ENCODE measurements at regions not wholly inside any gene's neighbourhood (a gene's known extent, or its start where the extent isn't known, plus 50 kb on each side); places are given as distances from the start of the nearest gene placed in this dataset.
"Not testable (repeated sequence)": the region's sequence is repeated elsewhere in the genome, so short reads cannot be mapped to it uniquely, and the experiment has no call there.

DNA sequence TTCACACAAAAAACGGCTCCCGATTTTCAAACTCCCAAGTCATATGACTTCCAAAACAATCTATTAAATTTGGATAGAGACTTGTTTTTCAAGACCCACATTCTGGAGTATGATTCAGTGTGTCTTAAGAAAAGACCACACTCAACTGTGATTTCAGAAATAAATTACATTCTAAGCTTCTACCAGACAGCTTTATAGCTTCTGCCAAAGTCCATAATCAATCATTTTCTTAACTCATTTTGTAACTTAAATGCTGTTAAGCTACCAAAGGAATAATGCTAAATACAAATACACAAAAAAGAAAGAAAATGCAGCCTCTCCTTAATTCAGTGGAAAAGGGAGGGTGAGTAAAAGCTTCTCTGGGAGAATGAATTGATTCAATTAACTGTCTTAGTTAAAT, 192.3 kb upstream of the P2RY1 start:
- no peak for DNase-seq (ENCODE audit: low spot score in 2 of 2)
- Mint-ChIP-seq H3K4me3 (no peak overlapping the region), H3K36me3 (peaks cover 3% of the 10 kb centered on the region), H3K27me3 (peaks cover 7% of the 10 kb centered on the region), H3K4me1 (no peaks in the 10 kb centered on the region), H3K9me3 (peaks cover 2% of the 10 kb centered on the region), H3K27ac (no peak overlapping the region)
- ATAC-seq (ENCODE audit: low read depth) = no peak

GRCh38 chr3:152644478-152644877, 190.5 kb upstream of the P2RY1 start:
- DNase-seq (ENCODE audit: low spot score in 2 of 2) (no peak), ATAC-seq (ENCODE audit: low read depth) (no peak)
- Mint-ChIP-seq H3K4me3 (no peak overlapping the region), H3K36me3 (peaks cover 3% of the 10 kb centered on the region), H3K4me1 (no peaks in the 10 kb centered on the region), H3K9me3 (peaks cover 2% of the 10 kb centered on the region), H3K27ac (no peak overlapping the region), H3K27me3 (peaks cover 7% of the 10 kb centered on the region)

DNA sequence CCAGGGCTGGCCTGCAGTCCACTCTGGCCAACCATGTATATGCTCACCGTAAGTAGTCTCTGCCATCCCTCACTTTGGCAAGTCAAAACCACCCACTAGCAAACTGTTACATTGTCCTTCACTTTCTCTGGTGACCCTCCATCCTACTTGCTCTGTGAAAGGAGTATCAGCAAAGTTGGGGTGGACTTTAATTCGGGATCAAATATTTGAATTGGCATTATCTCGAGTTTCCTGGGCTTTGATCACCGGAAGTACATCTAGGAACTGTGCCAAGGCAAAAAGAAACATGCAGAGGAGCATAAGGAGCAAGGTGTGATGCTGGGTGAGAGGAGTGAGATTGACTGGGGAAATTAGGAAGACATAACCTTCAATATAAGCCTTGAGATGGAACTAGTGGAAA, 188.9 kb upstream of the P2RY1 start:
- H3K9me3 Mint-ChIP-seq = peaks cover 2% of the 10 kb centered on the region
- H3K27me3 Mint-ChIP-seq = peaks cover 7% of the 10 kb centered on the region
- DNase-seq (ENCODE audit: low spot score in 2 of 2) (no peak), ATAC-seq (ENCODE audit: low read depth) (no peak)
- H3K4me1 Mint-ChIP-seq = no peaks in the 10 kb centered on the region
- peaks cover 3% of the 10 kb centered on the region for H3K36me3 Mint-ChIP-seq
- H3K27ac Mint-ChIP-seq = no peak overlapping the region
- no peak overlapping the region for H3K4me3 Mint-ChIP-seq

DNA sequence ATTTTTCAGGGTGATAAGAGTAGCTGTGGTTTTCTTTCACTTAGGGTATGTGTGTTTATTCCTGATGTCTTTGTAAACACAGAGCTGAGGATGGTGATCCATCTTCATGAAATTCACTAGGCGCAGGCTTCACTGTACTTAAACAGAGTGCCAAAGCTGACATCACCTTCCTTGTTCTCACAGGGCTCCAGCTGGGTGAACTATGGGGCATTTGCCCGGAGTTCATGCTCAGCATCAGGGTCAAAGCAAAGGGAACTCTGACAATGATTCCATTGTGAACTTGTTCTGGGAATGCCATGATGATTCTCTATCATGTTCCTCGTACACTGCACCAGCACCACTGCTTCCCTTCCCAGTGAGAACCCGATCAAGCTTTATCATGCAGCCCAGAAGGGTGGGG, 184.8 kb upstream of the P2RY1 start:
- H3K27ac Mint-ChIP-seq = no peak overlapping the region
- DNase-seq (ENCODE audit: low spot score in 2 of 2) = no peak
- H3K36me3 Mint-ChIP-seq = no peaks in the 10 kb centered on the region
- H3K27me3 Mint-ChIP-seq = peaks cover 10% of the 10 kb centered on the region
- ATAC-seq (ENCODE audit: low read depth) = no peak
- H3K4me3 Mint-ChIP-seq = no peak overlapping the region
- H3K4me1 Mint-ChIP-seq = no peaks in the 10 kb centered on the region
- no peaks in the 10 kb centered on the region for H3K9me3 Mint-ChIP-seq

GRCh38 chr3:152650923-152651322, 184.0 kb upstream of the P2RY1 start:
- H3K27ac Mint-ChIP-seq = not testable (repeated sequence)

GRCh38 chr3:152656214-152656971, 178.5 kb upstream of the P2RY1 start:
- Mint-ChIP-seq H3K4me1 (no peaks in the 10 kb centered on the region), H3K4me3 (no peak overlapping the region), H3K9me3 (peaks cover 6% of the 10 kb centered on the region), H3K27ac (no peak overlapping the region), H3K36me3 (no peaks in the 10 kb centered on the region), H3K27me3 (peaks cover 14% of the 10 kb centered on the region)
- DNase-seq (ENCODE audit: low spot score in 2 of 2) = no peak
- no peak for ATAC-seq (ENCODE audit: low read depth)

More at GRCh38 chr3:152650923-152651322, 184.0 kb upstream of the P2RY1 start:
- H3K4me3 Mint-ChIP-seq; DNase-seq (ENCODE audit: low spot score in 2 of 2); ATAC-seq (ENCODE audit: low read depth); H3K36me3 Mint-ChIP-seq; H3K4me1 Mint-ChIP-seq; H3K9me3 Mint-ChIP-seq; H3K27me3 Mint-ChIP-seq: not testable (repeated sequence)

GRCh38 chr3:152656972-152657355, 178.0 kb upstream of the P2RY1 start:
- Mint-ChIP-seq H3K4me1 (no peaks in the 10 kb centered on the region), H3K9me3 (peaks cover 7% of the 10 kb centered on the region), H3K27me3 (peaks cover 11% of the 10 kb centered on the region), H3K4me3 (no peak overlapping the region), H3K36me3 (no peaks in the 10 kb centered on the region), H3K27ac (no peak overlapping the region)
- DNase-seq (ENCODE audit: low spot score in 2 of 2) (no peak), ATAC-seq (ENCODE audit: low read depth) (no peak)

DNA sequence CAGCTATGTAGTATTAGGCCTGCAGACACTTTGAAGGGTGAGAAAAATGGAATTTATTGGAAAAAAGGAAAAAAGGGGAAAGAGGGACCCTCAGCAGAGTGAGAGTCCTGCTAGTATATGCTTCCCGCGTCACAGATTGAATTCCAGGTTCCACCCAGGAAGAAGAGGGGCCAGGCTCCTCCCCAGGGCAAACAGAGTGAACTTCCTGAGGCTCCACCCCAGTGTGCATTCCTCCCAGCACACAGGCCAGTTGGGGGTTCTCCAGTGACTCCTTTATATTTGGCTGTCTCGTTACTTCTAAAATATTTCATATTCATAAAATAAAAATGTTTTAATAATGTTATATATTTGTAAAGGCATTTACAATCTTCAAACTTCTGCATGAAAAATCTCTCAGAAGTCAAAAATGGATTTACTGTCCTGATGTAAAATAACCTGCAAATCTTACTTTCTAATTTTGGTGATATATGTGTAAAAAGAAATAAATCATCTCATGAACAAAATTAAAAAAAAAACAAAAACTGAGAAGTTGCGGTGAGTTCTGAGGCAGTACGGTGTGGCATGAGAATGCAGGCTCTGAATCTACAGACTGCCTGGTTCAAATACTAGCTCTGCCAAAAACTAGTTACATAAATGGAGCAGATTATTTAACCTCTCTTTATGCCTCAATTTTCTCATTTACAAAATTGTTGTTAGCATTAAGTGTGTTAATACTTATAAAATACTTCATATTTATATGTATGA, 175.8 kb upstream of the P2RY1 start:
- H3K9me3 Mint-ChIP-seq = peaks cover 7% of the 10 kb centered on the region
- no peak for DNase-seq (ENCODE audit: low spot score in 2 of 2)
- no peak overlapping the region for H3K27ac Mint-ChIP-seq
- H3K27me3 Mint-ChIP-seq = peaks cover 10% of the 10 kb centered on the region
- no peaks in the 10 kb centered on the region for H3K4me1 Mint-ChIP-seq
- no peak for ATAC-seq (ENCODE audit: low read depth)
- H3K36me3 Mint-ChIP-seq = no peaks in the 10 kb centered on the region
- H3K4me3 Mint-ChIP-seq = no peak overlapping the region

- Mint-ChIP-seq H3K27ac (no peak overlapping the region), H3K4me3 (no peak overlapping the region), H3K36me3 (no peaks in the 10 kb centered on the region), H3K9me3 (peaks cover 7% of the 10 kb centered on the region), H3K4me1 (no peaks in the 10 kb centered on the region), H3K27me3 (peaks cover 5% of the 10 kb centered on the region)
- ATAC-seq (ENCODE audit: low read depth) (no peak), DNase-seq (ENCODE audit: low spot score in 2 of 2) (no peak)
Observed at GRCh38 chr3:152662157-152662556, 172.8 kb upstream of the P2RY1 start.

- H3K27me3 Mint-ChIP-seq = peaks cover 2% of the 10 kb centered on the region
- no peak overlapping the region for H3K4me3 Mint-ChIP-seq
- no peaks in the 10 kb centered on the region for H3K36me3 Mint-ChIP-seq
- no peak overlapping the region for H3K27ac Mint-ChIP-seq
- DNase-seq (ENCODE audit: low spot score in 2 of 2) (no peak), ATAC-seq (ENCODE audit: low read depth) (no peak)
- no peaks in the 10 kb centered on the region for H3K4me1 Mint-ChIP-seq
- H3K9me3 Mint-ChIP-seq = peaks cover 7% of the 10 kb centered on the region
Observed at GRCh38 chr3:152664766-152665165, 170.2 kb upstream of the P2RY1 start.

- Mint-ChIP-seq H3K36me3 (no peaks in the 10 kb centered on the region), H3K4me3 (no peak overlapping the region), H3K4me1 (peaks cover 5% of the 10 kb centered on the region), H3K27me3 (peaks cover 12% of the 10 kb centered on the region), H3K27ac (no peak overlapping the region), H3K9me3 (no peaks in the 10 kb centered on the region)
- no peak for ATAC-seq (ENCODE audit: low read depth)
- no peak for DNase-seq (ENCODE audit: low spot score in 2 of 2)
Observed at GRCh38 chr3:152667267-152667666, 167.7 kb upstream of the P2RY1 start.

GRCh38 chr3:152669560-152669959, 165.4 kb upstream of the P2RY1 start:
- no peak overlapping the region for H3K27ac Mint-ChIP-seq
- peaks cover 5% of the 10 kb centered on the region for H3K4me1 Mint-ChIP-seq
- DNase-seq (ENCODE audit: low spot score in 2 of 2) (no peak), ATAC-seq (ENCODE audit: low read depth) (no peak)
- peaks cover 12% of the 10 kb centered on the region for H3K27me3 Mint-ChIP-seq
- H3K36me3 Mint-ChIP-seq = no peaks in the 10 kb centered on the region
- H3K9me3 Mint-ChIP-seq = no peaks in the 10 kb centered on the region
- no peak overlapping the region for H3K4me3 Mint-ChIP-seq

GRCh38 chr3:152671446-152672319, 163.2 kb upstream of the P2RY1 start:
- Mint-ChIP-seq H3K4me1 (peaks cover 5% of the 10 kb centered on the region), H3K4me3 (no peak overlapping the region), H3K27me3 (peaks cover 12% of the 10 kb centered on the region), H3K27ac (no peak overlapping the region), H3K36me3 (no peaks in the 10 kb centered on the region), H3K9me3 (no peaks in the 10 kb centered on the region)
- ATAC-seq (ENCODE audit: low read depth) (no peak), DNase-seq (ENCODE audit: low spot score in 2 of 2) (no peak)

GRCh38 chr3:152672320-152672649, 162.6 kb upstream of the P2RY1 start:
- H3K27me3 Mint-ChIP-seq = peaks cover 12% of the 10 kb centered on the region
- no peaks in the 10 kb centered on the region for H3K36me3 Mint-ChIP-seq
- no peak for DNase-seq (ENCODE audit: low spot score in 2 of 2)
- no peak overlapping the region for H3K4me3 Mint-ChIP-seq
- ATAC-seq (ENCODE audit: low read depth) = no peak
- H3K4me1 Mint-ChIP-seq = peaks cover 5% of the 10 kb centered on the region
- H3K9me3 Mint-ChIP-seq = no peaks in the 10 kb centered on the region
- no peak overlapping the region for H3K27ac Mint-ChIP-seq

Measured in memory B cell (primary cell).